ENCODE measurements at regions not wholly inside any gene's neighbourhood (a gene's known extent, or its start where the extent isn't known, plus 50 kb on each side); places are given as distances from the start of the nearest gene placed in this dataset.
"Not testable (repeated sequence)": the region's sequence is repeated elsewhere in the genome, so short reads cannot be mapped to it uniquely, and the experiment has no call there.

DNA sequence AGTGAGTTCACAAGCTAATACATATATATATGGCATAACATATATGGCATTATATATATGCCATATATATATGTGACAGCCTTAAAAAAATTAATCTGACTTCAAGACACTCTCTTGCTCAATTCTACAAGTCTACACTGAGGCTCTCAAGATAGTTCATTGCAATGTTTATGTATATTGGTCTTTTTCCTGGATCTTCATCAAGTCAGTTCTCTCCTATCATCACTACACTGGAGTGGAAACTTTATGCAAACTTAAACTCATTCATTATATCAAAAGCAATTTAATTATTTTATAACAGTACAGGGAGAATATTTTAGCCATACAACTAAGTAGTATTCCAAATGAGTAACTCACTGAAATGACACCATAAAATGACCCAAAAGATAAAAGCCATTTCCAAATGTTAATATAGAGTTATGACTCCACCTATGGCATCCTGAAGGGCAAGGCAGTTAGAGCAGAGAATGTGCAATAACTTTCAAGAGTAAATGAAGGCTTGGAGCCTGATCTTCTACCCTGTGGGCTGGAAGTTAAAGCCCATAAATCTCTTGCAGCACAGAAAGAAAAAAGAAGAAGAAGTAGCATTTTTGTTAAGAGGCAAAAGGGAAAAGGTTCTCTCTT lies 176.3 kb upstream of the SLIT2 start:
- H3K4me3 ChIP-seq = no peak overlapping the region
- no peaks in the 10 kb centered on the region for H3K4me1 ChIP-seq

DNA sequence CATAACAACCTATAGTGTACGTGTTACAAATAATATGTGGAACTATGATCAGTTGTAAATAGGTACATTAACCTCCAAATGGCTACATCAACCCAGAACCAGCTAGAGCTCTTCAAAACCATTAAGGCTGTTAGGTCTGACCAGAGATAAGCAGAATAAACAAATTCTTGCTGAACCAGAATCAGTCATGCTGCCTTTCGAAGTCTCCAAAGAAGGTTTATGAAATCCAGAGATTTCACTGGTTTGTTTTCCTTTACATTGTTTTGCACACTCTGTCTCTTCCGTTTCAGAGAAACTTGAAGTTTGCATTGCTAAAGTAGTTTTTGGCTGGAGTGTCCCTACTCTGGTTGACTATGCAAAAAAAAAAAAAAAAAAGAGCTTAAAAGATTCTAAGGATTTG lies 177.3 kb upstream of the SLIT2 start:
- H3K4me3 ChIP-seq = no peak overlapping the region
- no peaks in the 10 kb centered on the region for H3K4me1 ChIP-seq
- no peaks in the 10 kb centered on the region for H3K36me3 ChIP-seq
- TF ChIP-seq POLR2A (IDR thresholded peaks at IDR 0.05) (no peak), POLR2AphosphoS5 (IDR thresholded peaks at IDR 0.05) (no peak)
- TF ChIP-seq, protein P1, sequence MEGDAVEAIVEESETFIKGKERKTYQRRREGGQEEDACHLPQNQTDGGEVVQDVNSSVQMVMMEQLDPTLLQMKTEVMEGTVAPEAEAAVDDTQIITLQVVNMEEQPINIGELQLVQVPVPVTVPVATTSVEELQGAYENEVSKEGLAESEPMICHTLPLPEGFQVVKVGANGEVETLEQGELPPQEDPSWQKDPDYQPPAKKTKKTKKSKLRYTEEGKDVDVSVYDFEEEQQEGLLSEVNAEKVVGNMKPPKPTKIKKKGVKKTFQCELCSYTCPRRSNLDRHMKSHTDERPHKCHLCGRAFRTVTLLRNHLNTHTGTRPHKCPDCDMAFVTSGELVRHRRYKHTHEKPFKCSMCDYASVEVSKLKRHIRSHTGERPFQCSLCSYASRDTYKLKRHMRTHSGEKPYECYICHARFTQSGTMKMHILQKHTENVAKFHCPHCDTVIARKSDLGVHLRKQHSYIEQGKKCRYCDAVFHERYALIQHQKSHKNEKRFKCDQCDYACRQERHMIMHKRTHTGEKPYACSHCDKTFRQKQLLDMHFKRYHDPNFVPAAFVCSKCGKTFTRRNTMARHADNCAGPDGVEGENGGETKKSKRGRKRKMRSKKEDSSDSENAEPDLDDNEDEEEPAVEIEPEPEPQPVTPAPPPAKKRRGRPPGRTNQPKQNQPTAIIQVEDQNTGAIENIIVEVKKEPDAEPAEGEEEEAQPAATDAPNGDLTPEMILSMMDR (IDR thresholded peaks at IDR 0.05 in 8 of 11, conservative IDR thresholded peaks at IDR 0.05 in 3 of 11) = no peak
- H3K27ac ChIP-seq = no peak overlapping the region
- 81 to 92% (median 82%) methylated on average over 3 of the region's 3 CpGs for WGBS, 5 donors
- DNase-seq = no peak
- H3K9me3 ChIP-seq = no peaks in the 10 kb centered on the region
- intact Hi-C loops (cut with DNase I; ENCODE audit: low total_unique reads) = no loop called here
- H3K27me3 ChIP-seq (replicated peaks in 1 of 7) = no peaks in the 10 kb centered on the region

More for the DNA sequence above, 176.3 kb upstream of the SLIT2 start:
- no peak for DNase-seq
- Histone ChIP-seq H3K27ac (no peak overlapping the region), H3K27me3 (replicated peaks in 1 of 7) (no peaks in the 10 kb centered on the region), H3K9me3 (no peaks in the 10 kb centered on the region), H3K36me3 (no peaks in the 10 kb centered on the region)
- intact Hi-C loops (cut with DNase I; ENCODE audit: low total_unique reads) = no loop called here
- no peak for TF ChIP-seq POLR2A (IDR thresholded peaks at IDR 0.05)
- TF ChIP-seq, protein P1 (IDR thresholded peaks at IDR 0.05 in 8 of 11, conservative IDR thresholded peaks at IDR 0.05 in 3 of 11) = no peak
- no peak for TF ChIP-seq POLR2AphosphoS5 (IDR thresholded peaks at IDR 0.05)

DNA sequence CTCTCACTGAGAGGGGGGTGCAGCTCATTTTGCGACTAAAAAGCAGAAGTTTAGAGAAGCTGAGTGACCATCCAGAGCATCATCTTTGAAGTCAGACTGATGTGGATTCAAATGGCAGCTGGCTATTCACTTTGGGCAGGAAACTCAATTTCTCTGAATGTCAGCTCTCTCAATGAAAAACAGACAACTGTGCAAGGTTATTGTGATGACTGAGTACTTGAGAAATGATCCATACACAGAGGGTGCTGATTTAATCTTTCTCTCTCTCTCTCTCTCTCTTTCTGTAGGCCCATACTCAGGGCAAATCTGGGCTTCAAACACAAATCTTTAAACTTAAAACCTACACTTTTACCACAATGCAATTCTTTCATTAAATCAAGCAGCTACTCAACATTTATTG lies 185.8 kb upstream of the SLIT2 start:
- TF ChIP-seq POLR2AphosphoS5 (IDR thresholded peaks at IDR 0.05) (no peak), POLR2A (IDR thresholded peaks at IDR 0.05) (no peak)
- TF ChIP-seq, protein P1 (IDR thresholded peaks at IDR 0.05 in 8 of 11, conservative IDR thresholded peaks at IDR 0.05 in 3 of 11) = no peak
- WGBS, 5 donors = 51 to 79% (median 62%) methylated on average over 1 of the region's 1 CpG
- Histone ChIP-seq H3K36me3 (no peaks in the 10 kb centered on the region), H3K27me3 (replicated peaks in 1 of 7) (no peaks in the 10 kb centered on the region), H3K27ac (no peak overlapping the region), H3K4me3 (no peak overlapping the region), H3K9me3 (peaks cover 0 to 5% (median 0%) of the 10 kb centered on the region in 8 donors), H3K4me1 (no peaks in the 10 kb centered on the region)
- intact Hi-C loops (cut with DNase I; ENCODE audit: low total_unique reads) = no loop called here
- no peak for DNase-seq

DNA sequence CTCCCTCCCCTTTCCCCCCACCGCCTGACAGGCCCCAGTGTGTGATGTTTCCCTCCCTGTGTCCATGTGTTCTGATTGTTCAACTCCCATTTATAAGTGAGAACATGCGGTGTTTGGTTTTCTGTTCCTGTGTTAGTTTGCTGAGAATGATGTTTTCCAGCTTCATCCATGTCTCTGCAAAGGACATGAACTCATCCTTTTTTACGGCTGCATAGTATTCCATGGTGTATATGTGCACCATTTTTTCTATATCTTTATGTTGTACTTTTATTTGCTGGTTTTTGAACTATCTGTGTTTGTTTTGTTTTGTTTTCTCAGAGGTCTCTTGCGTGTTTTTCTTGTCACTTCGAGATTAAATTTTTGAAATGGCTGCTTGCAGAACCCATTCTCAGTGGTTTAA lies 188.8 kb upstream of the SLIT2 start:
- DNase-seq; H3K9me3 ChIP-seq; H3K4me1 ChIP-seq; H3K27me3 ChIP-seq (replicated peaks in 1 of 7); H3K4me3 ChIP-seq; H3K27ac ChIP-seq; H3K36me3 ChIP-seq; intact Hi-C loops (cut with DNase I; ENCODE audit: low total_unique reads): not testable (repeated sequence)
- WGBS, 5 donors = 86 to 96% (median 90%) methylated on average over 5 of the region's 5 CpGs

DNA sequence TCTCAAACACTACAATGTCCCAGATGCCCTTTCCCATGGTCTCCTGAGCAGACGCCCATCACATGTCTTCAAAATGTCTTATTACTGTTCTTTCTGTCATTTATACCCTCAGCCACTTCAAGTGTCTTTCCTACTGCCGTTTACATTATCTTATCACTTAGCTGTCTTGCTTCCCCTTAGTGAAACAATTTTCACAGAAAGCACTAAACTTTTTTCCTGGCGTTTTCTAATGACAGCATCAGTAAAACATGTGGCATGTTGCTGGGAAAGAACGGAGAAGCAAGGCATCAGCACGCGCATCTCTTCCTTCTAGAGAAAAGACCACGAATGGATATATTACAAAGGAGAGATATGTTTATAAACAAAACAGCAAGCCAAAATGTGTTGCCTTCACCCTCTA lies 189.7 kb upstream of the SLIT2 start:
- no peaks in the 10 kb centered on the region for H3K36me3 ChIP-seq
- DNase-seq = no peak
- no peak for TF ChIP-seq POLR2A (IDR thresholded peaks at IDR 0.05)
- TF ChIP-seq, protein P1 (IDR thresholded peaks at IDR 0.05 in 8 of 11, conservative IDR thresholded peaks at IDR 0.05 in 3 of 11) = no peak
- TF ChIP-seq POLR2AphosphoS5 (IDR thresholded peaks at IDR 0.05) = no peak
- H3K4me1 ChIP-seq = no peaks in the 10 kb centered on the region
- 51 to 62% (median 54%) methylated on average over 7 of the region's 7 CpGs for WGBS, 5 donors
- intact Hi-C loops (cut with DNase I; ENCODE audit: low total_unique reads) = no loop called here
- H3K27ac ChIP-seq = no peak overlapping the region
- H3K27me3 ChIP-seq (replicated peaks in 1 of 7) = no peaks in the 10 kb centered on the region
- H3K4me3 ChIP-seq = no peak overlapping the region
- H3K9me3 ChIP-seq = peaks cover 0 to 5% (median 0%) of the 10 kb centered on the region in 8 donors
